Keratinocyte (primary cell): ENCODE measurements at regions not wholly inside any gene's neighbourhood (a gene's known extent, or its start where the extent isn't known, plus 50 kb on each side); places are given as distances from the start of the nearest gene placed in this dataset.

Source experiments
- CTCF ChIP-seq, 3 experiments: IDR thresholded peaks in 1 of 3; conservative IDR thresholded peaks in 1 of 3; optimal IDR thresholded peaks in 1 of 3; 2 replicates in 2 of 3; 3 replicates in 1 of 3; pipeline versions ENCODE3 to v1.5.1; 2011; ENCODE audit warnings: low read length in 3 of 3, mild to moderate bottlenecking in 3 of 3, moderate library complexity in 2 of 3, control low read depth in 1 of 3, inconsistent platforms in 1 of 3; ENCODE audit not compliant: insufficient read depth in 2 of 3; ENCODE audit errors: extremely low read depth in 1 of 3
- EZH2 ChIP-seq: IDR thresholded peaks from one replicate; pipeline ENCODE4 v1.6.1; 2012; ENCODE audit warnings: inconsistent platforms, mild to moderate bottlenecking, low read length, moderate library complexity

- TF ChIP-seq CTCF (optimal IDR thresholded peaks at IDR 0.05 in 1 of 3, IDR thresholded peaks at IDR 0.05 in 1 of 3, conservative IDR thresholded peaks at IDR 0.05 in 1 of 3; ENCODE audit: extremely low read depth in 1 of 3, insufficient read depth in 2 of 3, low read length in 3 of 3), result no peak
- TF ChIP-seq EZH2, result no peak
These were observed 680.2 kb downstream of the NYAP2 start for GRCh38 chr2:226079671-226080181.
